ENCODE measurements at regions not wholly inside any gene's neighbourhood (a gene's known extent, or its start where the extent isn't known, plus 50 kb on each side); places are given as distances from the start of the nearest gene placed in this dataset.

DNA sequence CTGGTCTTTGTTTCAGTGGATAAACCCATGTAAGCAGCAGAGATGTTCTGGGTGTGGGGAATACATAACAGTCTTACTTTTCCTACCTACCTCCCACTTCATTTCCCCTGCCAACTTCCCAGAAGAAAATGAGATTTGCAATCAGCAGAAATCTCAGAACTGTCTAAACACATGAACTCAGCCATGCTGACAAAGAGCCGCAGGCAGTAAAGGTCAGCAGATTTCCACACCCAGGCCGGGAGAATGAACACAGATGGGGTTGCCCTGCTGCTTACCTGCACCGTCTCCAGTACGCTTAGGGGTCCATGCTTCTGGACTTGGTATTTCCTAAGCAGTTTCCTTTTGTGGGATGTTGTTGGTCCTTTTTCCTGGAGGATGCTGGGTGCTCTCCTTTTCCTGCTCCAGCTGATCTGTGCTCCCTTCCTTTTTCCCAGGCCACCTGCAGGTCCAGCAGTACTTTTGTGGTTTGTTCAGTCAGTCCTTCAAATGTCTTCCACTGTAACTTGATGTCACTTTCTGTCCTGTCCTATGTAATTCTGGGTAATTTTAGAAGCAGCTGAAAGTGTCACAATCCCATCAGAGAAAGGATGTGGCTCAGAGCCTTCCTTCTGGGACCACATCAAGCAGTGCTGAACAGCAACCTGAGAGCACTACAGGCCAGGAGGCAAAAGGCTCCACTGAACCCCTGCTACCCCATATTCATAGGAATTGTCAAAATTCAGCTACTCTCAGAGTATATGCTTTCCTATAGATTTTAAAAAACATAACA, 129.0 kb downstream of the CEP57L1 start:
- peaks cover 10% of the 10 kb centered on the region; the same call in 1 of the 2 replicates for H3K27me3 ChIP-seq (replicated peaks)
- no peaks in the 10 kb centered on the region for H3K9me3 ChIP-seq (replicated peaks)
- H3K27ac ChIP-seq = no peak overlapping the region
- no peak for DNase-seq (ENCODE audit: low read depth in 1 of 2, low spot score in 2 of 2)
- H3K4me3 ChIP-seq = no peak overlapping the region
- H3K36me3 ChIP-seq = no peaks in the 10 kb centered on the region
- H3K4me1 ChIP-seq (replicated peaks) = no peaks in the 10 kb centered on the region; the same call in 1 of the 2 replicates

DNA sequence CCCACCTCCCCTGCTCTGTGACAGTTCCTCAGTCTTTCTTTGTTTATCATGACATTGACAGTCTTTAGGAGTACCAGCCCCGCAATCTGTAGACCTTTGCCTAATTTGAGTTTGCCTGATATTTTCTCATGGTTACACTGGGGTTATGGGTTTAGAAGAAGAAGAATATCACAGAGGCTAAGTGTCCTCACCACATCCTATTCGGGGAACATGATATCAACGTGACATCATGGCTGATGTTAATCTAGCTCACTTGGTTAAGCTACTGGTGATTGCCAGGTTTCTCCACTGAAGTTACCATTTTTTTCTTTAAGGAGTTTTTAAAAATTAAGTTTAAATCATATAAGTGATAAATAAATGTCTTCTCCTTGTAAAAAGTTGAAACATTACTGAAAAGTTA, 127.5 kb downstream of the CEP57L1 start:
- H3K27me3 ChIP-seq (replicated peaks) = peaks cover 10% of the 10 kb centered on the region; the same call in 1 of the 2 replicates
- no peaks in the 10 kb centered on the region; the same call in 1 of the 2 replicates for H3K4me1 ChIP-seq (replicated peaks)
- no peak for DNase-seq (ENCODE audit: low read depth in 1 of 2, low spot score in 2 of 2)
- no peak overlapping the region for H3K27ac ChIP-seq
- no peak overlapping the region for H3K4me3 ChIP-seq
- no peaks in the 10 kb centered on the region for H3K36me3 ChIP-seq
- no peaks in the 10 kb centered on the region for H3K9me3 ChIP-seq (replicated peaks)

DNA sequence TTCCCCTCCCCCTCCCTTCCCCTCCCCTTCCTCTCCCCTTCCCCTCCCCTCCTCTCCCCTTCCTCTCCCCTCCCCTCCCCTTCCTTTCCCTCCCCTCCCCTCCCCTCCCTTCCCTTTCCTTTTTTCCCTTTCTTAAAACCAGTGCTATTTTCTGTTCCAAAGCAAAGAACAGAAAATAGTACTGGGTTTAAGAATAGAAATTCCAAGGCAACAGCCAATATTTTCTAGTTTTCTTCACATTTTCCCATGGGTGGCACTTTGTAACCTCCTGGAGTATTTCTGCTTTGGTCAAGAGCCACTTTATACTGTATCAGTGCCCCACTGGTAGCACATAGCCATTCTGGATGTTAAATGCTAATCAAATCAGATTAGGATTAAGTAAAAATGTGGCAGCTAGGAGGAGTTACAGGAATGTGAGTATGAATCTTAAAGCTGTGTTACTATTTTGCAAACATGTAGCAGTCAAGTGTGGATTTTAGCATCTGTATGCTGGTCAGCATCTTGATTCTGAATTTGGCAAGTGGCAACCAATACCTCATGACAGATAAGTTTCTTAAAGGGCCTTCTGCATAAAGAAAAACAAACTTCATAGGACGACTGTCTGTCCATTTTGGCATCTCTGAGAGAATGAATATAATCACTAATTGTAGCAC, 126.4 kb downstream of the CEP57L1 start:
- Histone ChIP-seq H3K4me1 (replicated peaks) (no peaks in the 10 kb centered on the region; the same call in 1 of the 2 replicates), H3K9me3 (replicated peaks) (no peaks in the 10 kb centered on the region), H3K27ac (no peak overlapping the region), H3K36me3 (no peaks in the 10 kb centered on the region), H3K4me3 (no peak overlapping the region), H3K27me3 (replicated peaks) (peaks cover 8% of the 10 kb centered on the region; the same call in 1 of the 2 replicates)
- DNase-seq (ENCODE audit: low read depth in 1 of 2, low spot score in 2 of 2) = no peak
